ENCODE measurements at regions not wholly inside any gene's neighbourhood (a gene's known extent, or its start where the extent isn't known, plus 50 kb on each side); places are given as distances from the start of the nearest gene placed in this dataset.

DNA sequence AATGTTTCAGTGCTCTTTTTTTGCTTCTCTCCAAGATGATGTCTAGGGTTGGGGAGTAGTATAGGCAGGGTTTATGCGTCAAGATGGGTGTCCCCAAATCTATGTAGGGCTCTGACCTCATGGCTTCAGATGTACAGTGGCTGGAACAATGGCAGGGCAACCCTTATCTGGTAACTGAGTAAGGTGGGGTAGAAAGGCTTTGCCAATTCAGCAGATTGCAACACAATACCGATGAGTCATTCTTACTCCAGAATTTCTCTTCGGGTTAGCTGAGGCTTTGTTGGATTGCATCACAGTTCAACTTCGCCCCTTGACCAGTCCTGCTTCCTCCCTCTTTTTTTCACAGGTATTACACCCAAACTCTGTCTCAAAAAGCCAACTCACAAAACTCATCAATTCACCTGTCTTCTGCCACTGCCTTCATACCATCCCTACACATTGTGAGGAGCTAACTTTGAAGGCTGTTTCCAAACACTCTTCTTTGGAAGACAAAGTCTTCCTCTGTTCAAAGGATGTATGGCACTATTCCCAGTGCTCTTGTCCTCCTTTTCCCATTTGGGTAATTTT lies 190.2 kb upstream of the CNOT2 start:
- TF ChIP-seq, protein P1, sequence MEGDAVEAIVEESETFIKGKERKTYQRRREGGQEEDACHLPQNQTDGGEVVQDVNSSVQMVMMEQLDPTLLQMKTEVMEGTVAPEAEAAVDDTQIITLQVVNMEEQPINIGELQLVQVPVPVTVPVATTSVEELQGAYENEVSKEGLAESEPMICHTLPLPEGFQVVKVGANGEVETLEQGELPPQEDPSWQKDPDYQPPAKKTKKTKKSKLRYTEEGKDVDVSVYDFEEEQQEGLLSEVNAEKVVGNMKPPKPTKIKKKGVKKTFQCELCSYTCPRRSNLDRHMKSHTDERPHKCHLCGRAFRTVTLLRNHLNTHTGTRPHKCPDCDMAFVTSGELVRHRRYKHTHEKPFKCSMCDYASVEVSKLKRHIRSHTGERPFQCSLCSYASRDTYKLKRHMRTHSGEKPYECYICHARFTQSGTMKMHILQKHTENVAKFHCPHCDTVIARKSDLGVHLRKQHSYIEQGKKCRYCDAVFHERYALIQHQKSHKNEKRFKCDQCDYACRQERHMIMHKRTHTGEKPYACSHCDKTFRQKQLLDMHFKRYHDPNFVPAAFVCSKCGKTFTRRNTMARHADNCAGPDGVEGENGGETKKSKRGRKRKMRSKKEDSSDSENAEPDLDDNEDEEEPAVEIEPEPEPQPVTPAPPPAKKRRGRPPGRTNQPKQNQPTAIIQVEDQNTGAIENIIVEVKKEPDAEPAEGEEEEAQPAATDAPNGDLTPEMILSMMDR (IDR thresholded peaks at IDR 0.05; ENCODE audit: low read length), result no peak
- TF ChIP-seq EZH2 (optimal IDR thresholded peaks at IDR 0.05; ENCODE audit: low read depth, low read length), result no peak
